ENCODE measurements at regions not wholly inside any gene's neighbourhood (a gene's known extent, or its start where the extent isn't known, plus 50 kb on each side); places are given as distances from the start of the nearest gene placed in this dataset.

DNA sequence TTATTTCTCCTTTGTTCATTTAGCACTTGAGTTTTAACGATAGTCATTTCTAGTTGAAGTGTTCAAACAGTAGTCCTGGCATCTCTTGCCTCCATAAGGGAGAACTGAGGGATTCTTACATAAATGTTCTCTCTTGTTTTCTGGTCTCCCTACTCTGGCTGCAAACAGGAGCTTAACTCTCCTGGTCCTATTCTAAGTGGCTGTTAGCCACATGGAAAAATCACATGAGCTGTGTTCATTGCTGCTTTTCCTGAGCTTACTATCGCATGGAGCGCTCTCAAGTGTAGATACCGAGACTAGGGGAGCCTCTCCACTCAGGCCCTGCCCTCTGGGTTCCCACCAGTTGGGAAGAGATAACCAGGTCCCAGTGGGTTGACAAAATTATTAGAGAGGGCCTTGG, 403.1 kb upstream of the TPM1 start:
- TF ChIP-seq ZFX (IDR thresholded peaks at IDR 0.05), result no peak
- TF ChIP-seq, protein P1, sequence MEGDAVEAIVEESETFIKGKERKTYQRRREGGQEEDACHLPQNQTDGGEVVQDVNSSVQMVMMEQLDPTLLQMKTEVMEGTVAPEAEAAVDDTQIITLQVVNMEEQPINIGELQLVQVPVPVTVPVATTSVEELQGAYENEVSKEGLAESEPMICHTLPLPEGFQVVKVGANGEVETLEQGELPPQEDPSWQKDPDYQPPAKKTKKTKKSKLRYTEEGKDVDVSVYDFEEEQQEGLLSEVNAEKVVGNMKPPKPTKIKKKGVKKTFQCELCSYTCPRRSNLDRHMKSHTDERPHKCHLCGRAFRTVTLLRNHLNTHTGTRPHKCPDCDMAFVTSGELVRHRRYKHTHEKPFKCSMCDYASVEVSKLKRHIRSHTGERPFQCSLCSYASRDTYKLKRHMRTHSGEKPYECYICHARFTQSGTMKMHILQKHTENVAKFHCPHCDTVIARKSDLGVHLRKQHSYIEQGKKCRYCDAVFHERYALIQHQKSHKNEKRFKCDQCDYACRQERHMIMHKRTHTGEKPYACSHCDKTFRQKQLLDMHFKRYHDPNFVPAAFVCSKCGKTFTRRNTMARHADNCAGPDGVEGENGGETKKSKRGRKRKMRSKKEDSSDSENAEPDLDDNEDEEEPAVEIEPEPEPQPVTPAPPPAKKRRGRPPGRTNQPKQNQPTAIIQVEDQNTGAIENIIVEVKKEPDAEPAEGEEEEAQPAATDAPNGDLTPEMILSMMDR (conservative IDR thresholded peaks at IDR 0.05), result no peak
